GM18861 (cell line): ENCODE measurements at regions not wholly inside any gene's neighbourhood (a gene's known extent, or its start where the extent isn't known, plus 50 kb on each side); places are given as distances from the start of the nearest gene placed in this dataset.
"Not testable (repeated sequence)": the region's sequence is repeated elsewhere in the genome, so short reads cannot be mapped to it uniquely, and the experiment has no call there.

Experiments used
- ATAC-seq: cut with Tn5 transposase; IDR thresholded peaks from one replicate; pipeline ENCODE4 v1.9.1; 2021; ENCODE audit not compliant: unreplicated experiment

DNA sequence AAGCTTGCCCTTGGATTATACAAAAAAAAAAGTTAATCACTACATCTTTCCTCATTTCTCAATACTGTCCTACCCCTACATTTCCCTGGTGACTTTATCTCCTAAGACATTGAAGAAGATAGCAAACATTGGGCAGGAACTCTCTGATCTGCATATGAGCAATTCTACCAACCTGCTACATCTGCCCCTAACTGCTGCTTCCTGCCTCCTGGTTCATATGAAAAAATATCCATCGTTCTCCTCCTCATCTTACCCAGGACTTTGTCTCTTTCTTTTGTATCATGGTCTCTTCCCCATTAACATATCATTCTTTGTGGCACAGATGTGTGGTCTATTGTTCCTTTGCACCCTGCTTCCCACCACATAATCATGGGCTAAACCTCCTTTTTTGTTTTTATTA lies 139.7 kb upstream of the PCGF5 start:
- ATAC-seq = no peak

DNA sequence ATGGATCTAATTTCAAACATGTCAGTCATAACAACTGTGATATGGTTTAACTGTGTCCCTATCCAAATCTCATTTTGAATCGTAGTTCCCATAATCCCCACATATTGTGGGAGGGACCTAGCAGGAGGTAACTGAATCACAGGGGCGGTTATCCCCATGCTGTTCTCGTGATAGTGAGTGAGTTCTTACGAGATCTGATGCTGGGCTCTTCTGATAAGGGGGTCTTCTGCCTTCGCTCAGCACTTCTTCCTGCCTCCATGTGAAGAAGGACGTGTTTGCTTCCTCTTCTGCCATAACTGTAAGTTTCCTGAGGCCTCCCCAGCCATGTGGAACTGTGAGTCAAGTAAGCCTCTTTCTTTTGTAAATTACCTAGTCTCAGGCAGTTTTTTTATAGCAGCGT lies 138.0 kb upstream of the PCGF5 start:
- ATAC-seq = no peak

DNA sequence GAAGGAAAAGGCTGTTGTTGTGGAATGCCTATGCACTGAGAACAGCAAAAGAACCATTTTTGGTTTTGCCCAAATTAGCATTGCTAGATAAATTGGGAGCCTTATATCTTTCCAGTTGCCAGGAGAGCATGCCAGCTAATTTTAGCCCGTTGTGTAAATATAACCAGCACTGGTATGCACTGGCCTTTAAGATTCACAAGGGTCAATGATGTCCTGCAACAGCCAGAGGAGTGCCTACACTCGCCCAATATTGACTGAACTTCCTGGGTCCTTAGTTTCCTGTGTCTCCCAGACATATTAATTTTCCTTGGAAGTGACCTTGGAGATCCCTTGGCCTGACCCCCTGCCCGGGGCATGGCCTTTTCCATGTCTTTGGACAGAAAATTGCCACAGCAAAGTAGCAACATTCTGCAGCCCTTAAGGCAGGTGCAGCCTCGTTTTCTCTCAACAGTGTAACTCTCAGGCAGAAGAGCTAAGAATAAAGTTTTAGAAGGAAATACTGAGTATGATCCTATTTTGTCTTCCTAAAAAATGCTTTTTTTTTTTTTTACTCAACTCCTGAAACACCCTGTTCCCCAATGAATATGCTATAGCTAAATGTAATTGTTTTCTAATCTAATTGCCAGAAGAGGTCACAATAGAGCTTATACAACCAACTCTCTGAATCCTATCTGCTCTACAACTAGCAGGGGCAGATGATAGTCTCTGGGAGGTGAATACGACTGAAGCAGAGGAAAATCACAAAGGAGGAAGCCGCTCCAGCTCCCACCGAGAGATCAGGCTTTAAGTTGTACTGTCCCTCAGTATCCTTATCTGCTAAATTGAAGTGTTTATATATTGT lies 131.9 kb upstream of the PCGF5 start:
- no peak for ATAC-seq

DNA sequence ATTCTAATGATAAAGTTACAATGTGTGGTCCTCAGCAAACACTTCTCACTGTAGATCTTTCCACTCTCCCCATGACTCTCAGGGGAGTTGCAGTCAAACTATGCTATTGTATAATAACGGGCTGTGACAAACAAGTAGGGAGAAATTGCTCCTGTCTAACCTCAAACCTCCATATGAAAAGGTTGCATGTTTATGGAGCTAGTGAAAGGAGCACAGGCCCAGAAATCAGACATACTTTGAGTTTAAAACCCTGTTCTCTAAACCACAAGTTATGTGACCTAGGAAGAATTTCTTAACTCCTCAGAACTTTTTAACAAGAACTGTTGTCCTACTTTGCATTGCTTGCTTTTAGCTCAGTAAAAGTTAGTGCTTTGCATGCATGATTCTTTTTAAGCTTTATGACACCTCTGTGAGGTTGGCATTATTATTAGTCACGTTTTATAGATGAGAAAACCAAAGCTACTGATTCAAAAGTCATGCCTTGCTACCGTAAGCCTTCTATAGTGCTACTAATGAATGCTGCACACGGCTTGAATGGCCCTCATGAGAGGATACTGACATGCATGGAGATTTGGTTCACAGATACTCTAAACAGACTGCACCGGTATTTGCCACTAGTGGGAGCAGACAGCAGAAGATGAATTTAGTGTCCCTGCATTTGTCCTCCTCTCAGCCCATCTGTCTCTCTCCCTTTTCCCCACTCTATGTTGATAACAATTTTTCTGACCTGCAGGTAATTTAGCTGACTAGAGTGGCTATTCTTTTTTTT lies 129.5 kb upstream of the PCGF5 start:
- no peak for ATAC-seq

DNA sequence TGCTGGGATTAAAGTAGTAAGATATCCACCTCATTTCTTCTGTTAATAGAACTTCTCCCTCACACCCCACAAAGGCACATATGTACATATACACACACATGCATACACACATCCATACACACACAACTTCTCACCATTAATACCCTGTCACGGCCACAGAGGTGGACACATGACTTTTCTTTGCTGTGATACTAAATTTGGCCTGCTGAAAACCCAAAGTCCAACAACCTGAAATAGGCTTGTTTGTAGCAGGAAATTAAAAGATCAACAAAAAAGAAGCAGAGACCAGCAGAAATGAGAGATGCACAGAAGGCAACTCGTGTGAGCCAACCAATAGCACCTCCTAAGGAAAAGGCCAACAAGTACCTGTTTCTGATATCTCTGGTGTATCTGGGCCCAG lies 128.7 kb upstream of the PCGF5 start:
- ATAC-seq = no peak

DNA sequence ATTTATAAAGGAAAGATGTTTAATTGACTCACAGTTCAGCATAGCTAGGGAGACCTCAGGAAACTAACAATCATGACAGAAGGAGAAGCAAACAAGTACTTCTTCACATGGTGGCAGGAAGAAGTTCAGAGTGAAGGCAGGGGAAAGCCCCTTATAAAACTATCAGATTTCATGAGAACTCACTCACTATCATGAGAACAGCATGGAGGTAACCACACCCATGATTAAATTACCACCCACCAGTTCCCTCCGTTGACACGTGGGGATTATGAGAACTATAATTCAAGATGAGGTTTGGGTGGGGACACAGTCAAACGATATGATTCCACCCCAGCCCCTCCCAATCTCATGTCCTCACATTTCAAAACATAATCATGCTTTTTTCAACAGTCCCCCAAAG lies 124.2 kb upstream of the PCGF5 start:
- ATAC-seq = no peak

DNA sequence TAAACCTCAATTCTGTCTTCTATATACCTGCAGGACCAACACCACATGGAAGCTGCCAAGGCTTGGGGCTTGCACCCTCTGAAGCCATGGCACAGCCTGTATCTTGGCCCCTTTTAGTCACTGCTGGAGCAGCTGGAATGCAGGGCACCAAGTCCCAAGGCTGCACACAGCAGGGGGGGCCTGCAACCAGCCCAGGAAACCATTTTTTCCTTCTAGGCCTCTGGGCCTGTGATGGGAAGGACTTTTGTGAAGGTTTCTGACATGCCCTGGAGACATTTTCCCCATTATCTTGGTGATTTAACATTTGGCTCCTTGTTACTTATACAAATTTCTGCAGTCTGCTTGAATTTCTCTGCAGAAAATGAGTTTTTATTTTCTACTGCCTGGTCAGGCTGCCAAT lies 123.2 kb upstream of the PCGF5 start:
- no peak for ATAC-seq

DNA sequence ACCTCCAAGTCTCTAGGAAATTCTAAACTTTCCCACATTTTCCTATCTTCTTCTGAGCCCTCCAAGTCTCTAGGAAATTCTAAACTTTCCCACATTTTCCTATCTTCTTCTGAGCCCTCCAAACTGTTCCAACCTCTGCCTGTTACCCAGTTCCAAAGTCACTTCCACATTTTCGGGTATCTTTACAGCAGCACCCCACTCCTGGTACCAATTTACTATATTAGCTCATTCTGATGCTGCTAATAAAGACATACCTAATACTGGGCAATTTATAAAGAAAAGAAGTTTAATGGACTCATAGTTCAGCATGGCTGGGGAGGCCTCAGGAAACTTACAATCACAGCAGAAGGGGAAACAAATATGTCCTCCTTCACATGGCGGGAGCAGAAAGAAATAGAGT lies 122.4 kb upstream of the PCGF5 start:
- ATAC-seq = not testable (repeated sequence)

DNA sequence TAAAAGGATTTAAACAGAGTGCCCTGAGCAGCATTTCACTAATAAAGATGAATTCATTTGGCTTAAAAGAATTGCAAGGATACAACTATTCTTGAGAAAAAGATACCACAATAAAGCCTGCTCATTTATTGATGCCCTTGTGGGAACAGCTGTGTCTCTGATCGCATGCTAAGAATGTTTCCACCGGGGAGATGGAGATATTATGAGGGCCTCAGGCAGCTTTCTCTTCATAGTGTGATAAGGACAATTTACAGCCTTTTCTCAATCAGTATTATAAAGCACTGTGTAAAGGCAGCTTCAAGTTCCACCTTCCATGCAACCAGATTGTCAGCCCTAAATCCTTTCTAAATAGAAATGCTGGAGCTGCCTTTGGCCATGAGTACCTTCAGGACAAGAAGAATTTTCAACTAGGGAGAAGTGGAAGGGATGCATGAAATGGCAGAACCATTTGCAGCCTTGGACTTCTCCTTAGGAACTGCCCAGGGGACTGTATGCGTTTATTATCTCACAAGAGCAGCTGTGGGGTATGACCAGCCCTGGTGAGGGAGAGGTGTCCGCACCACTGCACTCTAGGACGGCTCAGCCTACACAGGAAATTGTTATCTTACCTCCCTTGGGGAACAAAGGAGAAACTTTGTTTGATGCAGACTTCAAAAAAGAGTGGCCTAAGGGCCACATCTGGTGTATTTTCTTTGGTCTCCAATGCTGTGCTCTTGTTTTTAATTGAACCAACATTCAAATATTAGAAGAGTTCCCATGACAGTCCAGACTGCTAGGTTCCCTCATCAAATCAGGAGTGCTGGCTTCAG lies 116.9 kb upstream of the PCGF5 start:
- peak; percentile 90 for ATAC-seq

DNA sequence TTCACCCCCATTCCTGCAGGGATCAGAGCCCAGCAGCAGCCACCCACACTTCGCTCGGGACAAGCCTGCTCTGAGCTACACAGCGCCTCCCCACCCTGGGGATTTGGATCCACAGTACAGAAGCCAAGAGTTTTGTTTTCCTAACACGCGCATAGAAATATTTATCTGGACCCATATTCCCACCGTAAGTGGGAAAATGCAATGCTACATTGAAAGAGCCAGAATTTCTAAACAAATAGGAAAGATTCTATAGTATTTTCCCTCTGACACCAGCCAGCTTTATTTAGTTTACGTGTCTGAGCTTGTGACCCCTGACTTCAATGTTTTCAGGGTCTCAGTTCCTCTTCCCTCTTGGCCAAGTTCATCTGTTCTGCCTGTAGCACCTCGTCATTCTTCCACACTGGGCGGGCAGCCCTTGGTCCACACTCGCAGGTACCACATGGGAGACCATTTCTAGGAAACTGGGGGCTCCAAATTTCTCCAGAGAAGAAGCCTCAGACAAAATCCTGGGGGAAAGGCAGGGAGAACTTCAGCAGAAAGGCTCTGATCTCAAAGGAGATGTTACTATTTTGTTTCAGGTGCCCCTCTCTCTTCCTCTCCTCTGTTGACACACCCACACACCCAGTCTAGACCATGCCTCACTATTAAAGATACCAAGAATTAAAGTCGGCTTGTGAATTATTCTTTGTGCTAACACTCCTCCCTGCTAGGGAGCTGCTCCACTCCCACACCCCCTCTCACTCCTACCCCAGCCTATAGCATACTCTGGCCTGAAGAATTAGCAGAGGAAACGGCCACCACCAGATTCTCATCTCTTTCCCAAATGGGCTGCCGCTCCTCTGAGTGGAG lies 116.0 kb upstream of the PCGF5 start:
- peak; percentile 15 for ATAC-seq

DNA sequence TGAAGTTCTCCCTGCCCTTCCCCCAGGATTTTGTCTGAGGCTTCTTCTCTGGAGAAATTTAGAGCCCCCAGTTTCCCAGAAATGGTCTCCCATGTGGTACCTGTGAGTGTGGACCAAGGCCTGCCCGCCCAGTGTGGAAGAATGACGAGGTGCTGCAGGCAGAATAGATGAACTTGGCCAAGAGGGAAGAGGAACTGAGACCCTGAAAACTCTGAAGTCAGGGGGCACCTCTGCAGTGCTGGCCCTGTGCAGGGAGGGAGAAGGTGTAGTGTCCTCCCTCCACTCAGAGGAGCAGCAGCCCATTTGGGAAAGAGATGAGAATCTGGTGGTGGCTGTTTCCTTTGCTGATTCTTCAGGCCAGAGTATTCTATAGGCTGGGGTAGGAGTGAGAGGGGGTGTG lies 115.2 kb upstream of the PCGF5 start:
- no peak for ATAC-seq

DNA sequence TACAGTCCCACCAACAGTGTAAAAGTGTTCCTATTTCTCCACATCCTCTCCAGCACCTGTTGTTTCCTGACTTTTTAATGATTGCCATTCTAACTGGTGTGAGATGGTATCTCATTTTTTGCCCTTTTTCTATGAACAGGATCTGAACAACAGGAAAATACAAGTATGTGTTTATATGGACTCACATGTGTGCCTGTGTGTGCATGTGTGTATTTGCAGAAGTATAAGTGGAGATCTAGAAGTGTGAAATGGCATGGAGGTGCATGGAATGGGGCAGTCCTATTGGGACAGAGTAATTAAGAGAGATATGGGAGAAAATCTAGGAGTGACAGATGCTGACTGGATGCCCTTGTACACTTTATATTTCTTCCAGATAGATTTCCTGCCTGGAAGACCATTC lies 111.6 kb upstream of the PCGF5 start:
- ATAC-seq = no peak

DNA sequence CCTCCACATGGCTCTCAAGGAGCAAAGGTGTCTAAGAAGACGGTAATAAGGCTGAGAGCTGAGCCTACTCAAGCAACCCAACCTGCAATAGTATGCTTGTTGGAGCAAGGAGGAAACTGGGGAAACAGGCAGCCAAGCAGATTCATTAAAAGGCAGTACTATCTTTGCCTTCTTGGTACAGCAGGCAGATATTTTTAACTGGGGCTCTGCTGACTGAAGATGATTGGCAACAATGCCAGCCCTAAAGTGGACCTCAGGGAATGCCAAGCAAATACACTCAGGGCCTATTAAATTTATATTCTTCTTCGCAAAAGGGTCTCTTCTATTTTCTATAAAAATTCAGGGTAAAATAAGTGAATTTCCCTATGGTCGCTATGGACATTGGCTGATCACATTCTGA lies 109.4 kb upstream of the PCGF5 start:
- no peak for ATAC-seq

DNA sequence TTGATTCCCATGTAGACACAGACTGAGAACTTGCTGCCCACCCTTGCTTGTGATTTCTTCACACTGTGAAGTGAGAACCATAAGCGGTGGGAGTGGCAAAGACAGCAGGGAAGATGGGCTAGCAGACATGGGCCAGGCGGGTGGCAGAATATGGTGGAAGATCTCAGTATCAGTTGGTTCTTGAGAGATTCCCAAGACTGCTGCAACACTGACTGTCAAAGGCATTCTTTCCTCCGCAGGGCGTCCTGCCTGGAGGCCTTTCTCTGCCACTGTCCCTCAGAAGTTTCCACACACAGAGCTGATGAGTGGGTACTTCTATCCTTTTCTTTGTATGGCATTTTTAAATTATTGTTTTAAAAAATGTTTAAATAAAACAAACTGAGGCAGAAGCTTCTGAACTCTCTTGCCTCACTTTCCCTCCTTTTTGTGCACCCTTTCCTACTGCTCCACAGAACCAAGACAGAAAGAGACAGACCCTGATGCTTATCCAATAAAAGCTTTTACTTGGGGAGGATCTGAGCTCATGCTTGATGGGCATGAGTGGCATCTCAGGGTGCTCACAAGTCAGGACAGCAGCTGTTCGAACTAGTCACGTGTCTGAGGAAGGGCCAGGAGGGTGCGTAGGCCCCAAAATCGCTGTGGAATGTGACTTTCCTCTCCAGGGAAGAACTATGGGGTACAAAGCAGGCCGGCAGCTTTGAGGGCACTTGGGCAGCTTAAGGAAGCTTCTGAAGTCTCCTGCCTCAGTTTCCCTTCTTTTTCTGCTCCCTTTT lies 104.7 kb upstream of the PCGF5 start:
- no peak for ATAC-seq

DNA sequence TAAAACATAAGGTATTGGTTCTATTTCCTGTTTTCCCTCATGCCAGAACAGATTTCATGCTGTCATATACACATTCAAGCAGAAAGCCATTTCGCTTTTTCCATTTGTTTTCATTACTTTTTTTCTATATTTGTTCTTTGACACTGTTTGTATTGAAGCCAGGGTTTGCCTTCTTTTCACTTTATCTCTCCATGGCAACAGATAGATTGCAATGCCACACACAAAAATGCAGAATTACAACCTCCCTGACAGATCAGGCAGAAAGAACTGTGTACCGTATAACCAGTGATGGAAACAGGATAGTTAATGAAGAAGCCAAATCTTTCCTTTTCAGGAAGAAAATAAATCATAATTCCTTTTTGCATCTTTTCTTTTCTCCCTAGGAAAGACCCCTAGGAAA lies 103.0 kb upstream of the PCGF5 start:
- no peak for ATAC-seq

DNA sequence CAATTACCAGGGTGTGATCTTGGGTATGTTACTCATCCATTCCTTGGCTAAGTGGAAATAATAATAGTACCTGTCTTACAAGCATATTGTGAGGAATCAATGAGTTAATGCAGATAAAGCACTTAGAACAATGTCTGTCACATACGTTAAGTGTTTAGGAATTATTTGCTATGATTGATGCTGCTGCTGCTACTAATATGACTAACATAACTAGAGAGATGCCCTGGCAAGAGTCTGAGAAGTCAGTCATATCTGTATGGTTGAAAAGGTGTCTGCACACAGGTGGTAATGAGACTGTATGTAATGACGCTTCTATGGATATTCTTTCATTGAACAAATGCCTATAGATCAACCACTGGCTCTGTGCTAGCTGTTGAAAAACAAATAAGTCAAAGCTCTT lies 100.1 kb upstream of the PCGF5 start:
- no peak for ATAC-seq

DNA sequence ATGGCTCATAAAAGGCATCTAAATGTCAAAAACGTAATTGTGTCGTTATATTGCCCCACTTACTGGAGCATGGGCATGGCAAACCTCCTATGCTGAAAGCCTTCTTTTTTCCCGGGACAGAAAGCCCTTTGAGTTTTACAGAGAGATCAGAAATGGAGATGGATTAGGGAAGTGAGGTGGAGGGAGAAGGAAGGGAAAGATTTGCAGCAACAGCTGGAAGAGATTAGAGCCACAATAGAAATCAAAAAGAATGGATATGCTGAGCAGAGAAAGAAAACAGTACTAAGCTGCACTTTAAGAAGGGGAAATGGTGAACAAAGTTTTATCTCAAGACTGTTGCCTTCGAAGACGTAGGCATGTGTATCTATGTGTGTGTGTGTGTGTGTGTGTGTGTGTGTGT lies 97.2 kb upstream of the PCGF5 start:
- ATAC-seq = no peak

DNA sequence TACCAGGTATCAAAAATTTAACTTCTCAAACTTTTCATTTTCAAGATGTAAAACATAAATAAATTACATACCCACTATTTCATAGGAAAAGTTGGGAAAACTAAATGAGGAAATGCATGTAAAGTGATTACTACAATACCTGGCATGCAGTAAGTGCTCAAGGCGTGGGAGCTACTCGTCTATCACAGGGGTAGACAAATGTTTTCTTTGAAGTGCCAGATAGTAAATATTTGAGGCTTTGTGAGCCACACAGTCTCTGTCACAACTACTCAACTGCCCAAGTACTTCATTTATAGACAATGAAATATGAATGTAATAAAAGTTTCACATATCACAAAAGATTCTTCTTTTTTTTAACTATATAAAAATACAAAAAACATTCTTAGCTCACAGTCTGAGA lies 96.4 kb upstream of the PCGF5 start:
- ATAC-seq = no peak

DNA sequence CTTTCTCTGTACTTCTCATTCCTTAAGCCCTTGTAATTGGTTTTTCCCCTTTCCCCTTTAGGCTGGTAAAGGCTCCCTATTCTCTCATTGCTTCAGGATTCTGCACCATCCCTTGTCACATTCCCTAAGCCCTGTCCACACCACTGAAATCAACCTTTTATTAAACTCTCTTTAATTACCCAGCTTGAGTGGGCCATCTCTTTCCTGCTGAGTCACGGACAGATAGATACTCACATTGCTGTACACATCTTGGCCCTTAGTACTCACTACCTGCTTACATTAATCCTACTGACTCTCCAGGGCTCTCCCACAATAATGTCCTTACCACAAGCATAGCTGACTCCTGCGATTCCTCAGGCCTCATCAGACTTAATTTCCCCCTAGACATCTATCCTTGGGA lies 94.0 kb upstream of the PCGF5 start:
- no peak for ATAC-seq
